ENCODE measurements at regions not wholly inside any gene's neighbourhood (a gene's known extent, or its start where the extent isn't known, plus 50 kb on each side); places are given as distances from the start of the nearest gene placed in this dataset.
"Not testable (repeated sequence)": the region's sequence is repeated elsewhere in the genome, so short reads cannot be mapped to it uniquely, and the experiment has no call there.

DNA sequence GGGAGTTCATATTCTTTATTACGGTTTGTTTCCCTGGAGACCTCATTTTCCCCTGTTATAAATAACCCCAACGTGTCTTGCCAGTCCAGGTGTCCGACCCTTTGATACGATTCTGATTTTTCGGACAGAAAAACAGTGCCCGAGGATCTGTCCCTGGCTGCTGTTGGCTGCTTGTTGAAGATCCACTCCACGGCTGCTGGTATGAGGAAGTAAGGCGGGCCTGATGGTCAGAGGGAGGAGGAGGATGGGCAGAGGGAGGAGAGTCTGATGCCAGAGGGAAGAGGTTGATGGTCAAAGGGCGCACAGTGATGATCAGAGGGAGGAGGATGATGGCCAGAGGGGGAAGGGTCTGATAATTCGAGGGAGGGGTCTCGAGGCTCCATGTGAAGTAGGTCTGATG is 99.9 kb downstream of the ATP6V0E2 start:
- TF ChIP-seq, protein P1, sequence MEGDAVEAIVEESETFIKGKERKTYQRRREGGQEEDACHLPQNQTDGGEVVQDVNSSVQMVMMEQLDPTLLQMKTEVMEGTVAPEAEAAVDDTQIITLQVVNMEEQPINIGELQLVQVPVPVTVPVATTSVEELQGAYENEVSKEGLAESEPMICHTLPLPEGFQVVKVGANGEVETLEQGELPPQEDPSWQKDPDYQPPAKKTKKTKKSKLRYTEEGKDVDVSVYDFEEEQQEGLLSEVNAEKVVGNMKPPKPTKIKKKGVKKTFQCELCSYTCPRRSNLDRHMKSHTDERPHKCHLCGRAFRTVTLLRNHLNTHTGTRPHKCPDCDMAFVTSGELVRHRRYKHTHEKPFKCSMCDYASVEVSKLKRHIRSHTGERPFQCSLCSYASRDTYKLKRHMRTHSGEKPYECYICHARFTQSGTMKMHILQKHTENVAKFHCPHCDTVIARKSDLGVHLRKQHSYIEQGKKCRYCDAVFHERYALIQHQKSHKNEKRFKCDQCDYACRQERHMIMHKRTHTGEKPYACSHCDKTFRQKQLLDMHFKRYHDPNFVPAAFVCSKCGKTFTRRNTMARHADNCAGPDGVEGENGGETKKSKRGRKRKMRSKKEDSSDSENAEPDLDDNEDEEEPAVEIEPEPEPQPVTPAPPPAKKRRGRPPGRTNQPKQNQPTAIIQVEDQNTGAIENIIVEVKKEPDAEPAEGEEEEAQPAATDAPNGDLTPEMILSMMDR (IDR thresholded peaks at IDR 0.05): not testable (repeated sequence)
- TF ChIP-seq POLR2A (IDR thresholded peaks at IDR 0.05): not testable (repeated sequence)
